OCI-LY7 (cell line): ENCODE measurements at regions not wholly inside any gene's neighbourhood (a gene's known extent, or its start where the extent isn't known, plus 50 kb on each side); places are given as distances from the start of the nearest gene placed in this dataset.

Experiments used
- EZH2phosphoT487 ChIP-seq: fragments of 200-600 bp; sonication (generic); IDR thresholded peaks from 2 replicates; pipeline ENCODE4 v1.6.1; 2018; ENCODE audit warnings: low read depth, borderline replicate concordance, mild to moderate bottlenecking, mixed run types, antibody characterized with exemption, low read length, moderate library complexity, mixed read lengths
- TF ChIP-seq, protein P1 (sequence below): fragments of 200-600 bp; sonication (generic); conservative IDR thresholded peaks from 2 replicates; pipeline ENCODE4 v1.5.1; 2014; ENCODE audit warnings: mild to moderate bottlenecking, antibody characterized with exemption, low read length, moderate library complexity, mixed read lengths

GRCh38 chr11:109043315-109043714, 378.4 kb downstream of the DDX10 start:
- TF ChIP-seq, protein P1, sequence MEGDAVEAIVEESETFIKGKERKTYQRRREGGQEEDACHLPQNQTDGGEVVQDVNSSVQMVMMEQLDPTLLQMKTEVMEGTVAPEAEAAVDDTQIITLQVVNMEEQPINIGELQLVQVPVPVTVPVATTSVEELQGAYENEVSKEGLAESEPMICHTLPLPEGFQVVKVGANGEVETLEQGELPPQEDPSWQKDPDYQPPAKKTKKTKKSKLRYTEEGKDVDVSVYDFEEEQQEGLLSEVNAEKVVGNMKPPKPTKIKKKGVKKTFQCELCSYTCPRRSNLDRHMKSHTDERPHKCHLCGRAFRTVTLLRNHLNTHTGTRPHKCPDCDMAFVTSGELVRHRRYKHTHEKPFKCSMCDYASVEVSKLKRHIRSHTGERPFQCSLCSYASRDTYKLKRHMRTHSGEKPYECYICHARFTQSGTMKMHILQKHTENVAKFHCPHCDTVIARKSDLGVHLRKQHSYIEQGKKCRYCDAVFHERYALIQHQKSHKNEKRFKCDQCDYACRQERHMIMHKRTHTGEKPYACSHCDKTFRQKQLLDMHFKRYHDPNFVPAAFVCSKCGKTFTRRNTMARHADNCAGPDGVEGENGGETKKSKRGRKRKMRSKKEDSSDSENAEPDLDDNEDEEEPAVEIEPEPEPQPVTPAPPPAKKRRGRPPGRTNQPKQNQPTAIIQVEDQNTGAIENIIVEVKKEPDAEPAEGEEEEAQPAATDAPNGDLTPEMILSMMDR = no peak
- no peak for TF ChIP-seq EZH2phosphoT487
